ENCODE measurements at regions not wholly inside any gene's neighbourhood (a gene's known extent, or its start where the extent isn't known, plus 50 kb on each side); places are given as distances from the start of the nearest gene placed in this dataset.
"Not testable (repeated sequence)": the region's sequence is repeated elsewhere in the genome, so short reads cannot be mapped to it uniquely, and the experiment has no call there.

DNA sequence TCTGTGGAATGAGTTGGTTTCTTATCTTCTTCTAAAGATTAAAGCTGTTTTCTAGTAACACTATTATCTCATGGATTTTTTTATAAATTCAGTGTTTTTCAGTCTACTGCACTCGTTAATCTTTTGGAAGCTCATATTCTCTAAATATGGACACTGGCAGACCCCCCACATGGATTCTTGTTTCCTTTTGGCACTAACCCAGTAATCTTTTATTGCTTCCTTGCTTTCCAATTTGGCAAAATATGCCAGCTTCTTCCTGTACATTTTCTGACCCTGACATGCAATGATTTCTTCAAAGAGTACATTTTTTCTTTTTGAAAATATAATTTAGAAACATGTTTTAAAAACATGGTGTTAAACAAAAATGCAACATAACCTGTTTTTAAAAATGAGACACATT lies 474.2 kb upstream of the FTMT start:
- no peak for DNase-seq

DNA sequence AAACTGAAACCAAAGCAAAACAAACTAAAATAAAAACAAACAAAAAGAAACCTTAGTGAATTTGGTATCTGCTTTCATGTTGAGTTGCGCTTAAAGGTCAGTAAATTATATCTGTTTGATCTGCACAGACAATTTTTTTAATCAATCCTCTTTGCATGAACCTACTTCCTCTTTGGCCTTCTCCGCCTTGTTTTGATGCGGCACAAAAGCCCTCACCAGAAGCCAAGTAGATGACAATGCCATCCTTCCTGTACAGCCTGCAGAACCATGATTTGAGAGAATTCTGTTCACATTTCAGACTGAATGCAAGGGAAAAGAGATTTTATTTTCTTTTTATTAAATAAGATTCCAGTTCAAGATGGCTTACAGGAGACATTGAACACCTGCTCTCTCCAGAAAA lies 473.6 kb upstream of the FTMT start:
- no peak for DNase-seq

DNA sequence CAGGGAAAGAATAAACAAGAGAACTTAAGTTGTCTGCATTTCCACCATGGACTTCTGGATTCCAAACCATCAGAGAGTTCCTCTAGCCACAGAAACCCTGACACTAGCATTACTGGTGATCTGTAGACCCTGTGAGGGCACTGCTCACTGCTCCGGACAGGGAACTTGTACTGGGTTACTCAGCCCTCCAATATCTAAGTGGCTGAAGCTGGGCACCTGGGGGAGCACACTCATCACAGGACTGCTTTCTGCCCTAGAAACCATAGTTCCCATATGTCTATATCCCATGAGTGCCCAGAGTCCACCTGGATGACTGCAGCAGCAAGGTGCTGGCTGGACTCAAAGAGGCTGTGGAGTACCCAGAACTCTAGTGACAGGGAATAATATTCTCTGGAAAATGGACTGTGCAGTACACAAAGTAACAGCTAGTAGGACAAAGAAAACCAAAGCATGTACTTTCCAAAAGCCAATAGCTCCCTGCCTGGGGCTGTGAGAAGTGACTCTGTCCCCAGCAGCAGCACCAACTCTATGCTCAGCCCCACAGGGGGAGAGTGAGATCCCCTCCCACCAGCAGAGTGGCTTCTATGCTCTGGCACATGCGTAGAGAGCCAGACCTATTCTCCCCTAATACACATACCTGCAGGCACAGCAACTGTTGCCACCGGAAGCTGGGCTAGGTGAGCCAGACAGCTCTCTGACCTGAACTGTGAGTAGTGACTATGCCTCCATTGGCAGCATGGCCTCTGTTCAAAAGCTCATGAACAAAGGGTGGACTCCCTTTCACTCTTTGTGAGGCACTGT lies 472.9 kb upstream of the FTMT start:
- no peak for DNase-seq

DNA sequence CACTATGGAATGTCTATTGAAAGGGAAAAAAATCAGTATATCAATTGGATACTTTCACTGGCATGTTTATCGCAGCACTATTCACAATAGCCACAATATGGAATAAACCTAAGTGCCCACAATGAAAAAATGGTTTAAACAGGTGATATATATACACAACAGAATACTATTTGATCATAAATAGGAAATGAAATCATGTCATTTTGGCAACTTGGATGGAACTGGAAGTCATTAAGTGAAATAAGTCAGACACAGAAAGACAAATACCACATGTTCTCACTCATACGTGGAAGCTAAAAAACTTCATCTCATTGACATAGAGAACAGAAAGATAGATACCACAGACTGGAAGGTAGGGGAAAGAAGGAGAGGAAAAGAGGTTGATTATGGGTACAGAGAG lies 471.6 kb upstream of the FTMT start:
- DNase-seq = no peak

DNA sequence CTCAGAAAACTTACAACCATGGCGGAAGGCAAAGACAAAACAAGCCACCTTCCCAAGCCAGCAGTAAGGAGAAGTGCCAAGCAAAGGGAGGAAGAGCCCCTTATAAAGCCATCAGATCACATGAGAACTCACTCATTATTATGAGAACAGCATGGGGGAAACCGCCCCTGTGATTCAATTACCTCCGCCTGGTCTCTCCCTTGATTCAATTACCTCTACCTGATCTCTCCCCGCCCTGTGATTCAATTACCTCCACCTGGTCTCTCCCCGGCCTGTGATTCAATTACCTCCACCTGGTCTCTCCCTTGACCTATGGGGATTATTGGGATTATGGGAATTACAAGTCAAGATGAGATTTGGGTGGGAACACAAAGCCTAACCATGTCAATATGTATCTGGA lies 467.3 kb upstream of the FTMT start:
- no peak for DNase-seq

DNA sequence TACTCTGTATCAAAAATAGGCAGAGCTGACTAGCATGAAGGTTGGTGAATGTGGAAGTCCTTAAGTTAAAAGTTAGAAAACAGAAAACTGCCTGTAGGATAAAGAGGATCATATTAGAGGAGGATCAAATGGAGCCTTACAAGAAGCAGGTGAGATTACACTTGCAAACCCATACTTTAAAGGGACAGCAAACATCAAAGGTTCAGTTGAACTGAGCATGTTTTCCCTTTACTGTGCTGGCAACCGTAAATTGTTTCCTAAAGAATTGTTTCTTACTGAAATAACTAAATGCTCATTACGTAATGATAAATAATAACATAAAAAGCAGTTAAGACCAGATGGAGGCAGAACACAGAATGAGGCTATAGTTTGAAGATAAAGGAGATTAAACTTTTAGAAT lies 465.3 kb upstream of the FTMT start:
- DNase-seq = no peak

DNA sequence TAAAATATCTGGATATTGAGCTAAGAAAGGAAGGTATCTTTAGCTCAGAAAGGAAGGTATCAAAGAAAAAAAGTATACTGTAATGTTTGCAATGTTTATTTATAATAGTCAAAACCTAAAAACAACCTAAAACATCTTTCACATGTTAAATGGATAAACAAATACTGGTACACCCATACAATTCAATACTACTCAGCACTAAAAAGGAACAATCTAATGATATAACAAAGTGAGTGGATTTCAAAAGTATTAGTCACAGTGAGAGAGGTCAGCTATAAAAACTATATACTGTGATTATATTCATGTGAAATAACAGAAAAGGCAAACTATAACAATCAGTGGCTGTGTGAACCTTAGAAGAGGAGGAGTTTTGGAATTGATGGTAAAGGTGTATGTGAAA lies 455.0 kb upstream of the FTMT start:
- no peak for DNase-seq

DNA sequence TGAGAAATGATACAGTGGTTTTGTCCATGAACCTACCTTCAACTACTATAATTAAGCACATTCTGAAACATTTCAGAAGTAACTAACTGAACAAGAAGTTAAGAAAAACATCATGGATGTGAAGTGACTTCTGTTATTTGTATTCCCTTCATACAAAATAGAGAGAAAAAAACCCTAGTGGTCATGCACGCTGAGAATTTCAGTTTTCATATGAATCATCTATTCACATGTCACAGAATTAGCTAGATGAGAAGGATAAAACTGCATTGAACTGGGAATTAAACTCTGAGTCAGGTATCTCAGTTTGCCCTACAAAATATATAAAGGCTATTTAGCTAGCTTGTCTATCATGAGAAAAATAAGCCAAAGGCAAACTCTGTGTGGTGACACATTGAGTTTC lies 451.8 kb upstream of the FTMT start:
- DNase-seq = no peak

DNA sequence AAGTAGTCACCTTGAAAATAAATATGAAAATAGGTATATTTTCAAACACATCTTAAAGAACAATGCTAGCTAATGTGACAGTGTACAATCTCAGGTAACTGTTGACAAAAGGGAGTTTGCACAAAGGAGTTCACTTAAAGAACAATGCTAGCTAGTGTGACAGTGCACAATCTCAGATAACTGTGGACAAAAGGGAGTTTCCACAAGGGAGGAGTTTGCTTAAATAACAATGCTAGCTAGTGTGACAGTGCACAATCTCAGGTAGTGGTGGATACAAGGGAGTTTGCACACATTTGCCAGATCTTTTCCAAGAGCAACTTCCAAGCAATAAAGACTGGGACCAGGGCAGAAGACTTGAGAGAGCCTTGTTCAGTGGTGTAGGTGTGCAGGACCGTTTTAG lies 442.9 kb upstream of the FTMT start:
- DNase-seq = no peak

DNA sequence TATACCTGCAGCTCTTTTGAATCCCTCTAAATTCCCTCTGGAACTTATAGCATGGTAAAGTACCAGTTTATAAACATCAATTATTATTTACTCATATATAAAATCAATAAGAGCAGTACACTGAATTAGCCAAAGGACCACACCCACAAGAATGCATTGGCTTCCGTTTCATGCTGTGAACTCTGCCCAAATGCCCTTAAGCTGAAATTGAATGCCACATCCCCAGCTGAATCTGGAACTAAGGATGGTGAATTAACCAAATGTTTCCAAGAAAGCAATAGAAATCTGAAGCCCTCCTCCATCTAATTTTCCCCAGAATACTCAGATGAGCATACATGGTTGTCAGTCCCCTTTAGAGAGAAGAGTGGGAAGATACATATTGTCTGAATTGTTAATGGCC lies 436.4 kb upstream of the FTMT start:
- DNase-seq = no peak

DNA sequence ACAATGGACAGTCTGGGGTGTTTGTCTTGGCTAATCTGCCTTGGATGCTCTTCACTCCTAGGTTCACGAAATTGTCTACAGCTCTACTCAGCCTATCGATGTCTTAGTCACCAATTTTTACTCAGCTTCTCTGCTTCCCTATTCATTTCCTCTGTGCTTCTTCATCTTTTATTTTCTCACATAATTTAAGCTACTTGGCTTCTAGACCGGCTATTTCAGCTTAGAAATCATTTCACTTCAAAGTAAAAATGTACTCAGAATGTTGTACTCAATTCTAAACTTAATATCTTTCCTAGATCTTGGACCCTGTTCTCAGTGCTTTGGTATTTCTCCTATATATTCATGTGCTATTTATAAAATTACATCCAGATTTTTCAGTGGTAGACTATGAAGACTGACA lies 430.0 kb upstream of the FTMT start:
- no peak for DNase-seq

DNA sequence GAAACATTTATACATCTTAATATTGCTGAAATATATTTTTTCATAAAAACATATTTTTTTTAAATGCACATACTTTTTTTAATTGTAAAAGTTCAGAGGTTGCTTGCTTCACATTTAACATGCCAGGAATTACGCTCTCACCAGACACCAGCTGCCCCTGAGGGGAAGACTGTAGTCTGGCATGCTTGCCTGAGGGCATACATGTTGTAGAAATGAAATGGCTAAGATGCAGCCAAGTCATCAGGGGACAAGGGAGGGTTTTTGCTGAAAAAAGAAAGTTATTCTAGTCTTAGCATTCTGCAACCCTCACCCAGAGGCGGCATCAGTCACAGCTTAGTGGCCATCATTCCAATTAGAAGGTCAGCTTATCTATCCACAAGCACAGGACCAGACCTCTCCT lies 426.7 kb upstream of the FTMT start:
- DNase-seq = no peak

DNA sequence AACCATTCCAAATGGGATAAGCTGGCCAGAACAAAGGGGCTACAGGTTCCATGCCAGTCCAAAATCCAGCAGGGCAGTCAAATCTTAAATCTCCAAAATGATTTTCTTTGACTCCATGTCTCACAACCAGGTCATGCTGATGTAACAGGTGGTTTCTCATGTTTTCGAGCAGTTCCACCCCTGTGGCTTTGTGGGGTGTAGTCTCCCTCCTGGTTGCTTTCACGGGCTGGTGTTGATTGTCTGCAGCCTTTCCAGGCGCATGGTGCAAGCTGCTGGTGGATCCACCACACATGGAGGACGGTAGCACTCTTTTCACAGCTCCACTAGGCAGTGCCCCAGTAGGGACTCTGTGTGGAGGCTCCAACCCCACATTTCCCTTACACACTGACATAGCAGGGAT lies 425.5 kb upstream of the FTMT start:
- DNase-seq = no peak

DNA sequence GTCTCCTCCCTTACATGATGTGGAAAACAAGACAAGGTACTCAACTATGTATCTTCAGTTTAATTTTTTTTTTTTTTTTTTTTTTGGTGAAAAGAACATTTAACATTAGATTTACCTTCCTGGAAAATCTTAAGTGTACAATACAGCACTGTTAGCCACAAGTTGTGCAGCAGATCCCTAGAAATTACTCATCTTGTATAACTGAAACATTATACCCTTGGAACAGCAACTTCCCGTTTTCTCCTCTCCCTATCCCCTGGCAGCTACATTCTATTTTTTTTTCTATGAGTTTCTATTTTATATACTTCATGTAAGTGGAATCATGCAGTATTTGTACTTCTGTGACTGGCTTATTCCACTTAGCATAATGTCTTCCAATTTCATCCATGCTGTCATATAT lies 421.9 kb upstream of the FTMT start:
- no peak for DNase-seq

DNA sequence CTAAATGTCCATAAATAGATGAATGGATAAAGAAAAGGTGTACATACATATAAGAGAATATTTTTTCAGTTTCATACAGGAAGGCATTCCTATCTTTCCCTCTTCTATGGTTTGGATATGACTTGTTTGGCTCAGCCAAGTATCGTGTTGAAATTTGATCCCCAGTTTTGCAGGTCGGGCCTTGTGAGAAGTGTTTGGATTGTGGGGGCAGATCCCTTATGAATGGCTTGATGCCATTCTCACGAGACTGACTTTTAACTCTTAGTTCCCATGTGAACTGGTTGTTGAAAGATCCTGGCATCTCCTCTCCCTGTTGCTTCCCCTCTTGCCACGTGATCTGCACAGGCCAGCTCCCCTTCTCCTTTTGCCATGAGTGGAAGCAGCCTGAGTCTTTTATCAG lies 421.1 kb upstream of the FTMT start:
- DNase-seq = no peak

DNA sequence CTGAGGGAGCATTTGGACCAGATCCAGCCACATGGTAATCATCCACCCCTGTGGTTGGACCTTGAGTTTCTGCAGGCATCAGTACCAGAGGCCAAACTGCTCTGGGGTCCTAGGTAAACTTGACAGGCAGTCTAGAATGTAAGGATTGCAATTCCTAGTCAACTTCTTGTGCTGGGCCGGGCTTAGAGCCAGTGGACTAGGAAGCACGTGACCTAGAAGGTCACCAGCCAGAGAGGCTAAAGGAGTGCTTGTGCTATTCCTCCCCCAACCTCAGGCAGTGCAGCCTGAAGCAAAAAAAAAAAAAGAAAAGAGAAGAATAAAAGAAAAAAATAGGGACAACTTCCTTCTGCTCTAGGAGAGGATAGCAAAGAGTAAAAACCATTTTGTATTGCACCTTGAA lies 406.2 kb upstream of the FTMT start:
- DNase-seq = no peak

DNA sequence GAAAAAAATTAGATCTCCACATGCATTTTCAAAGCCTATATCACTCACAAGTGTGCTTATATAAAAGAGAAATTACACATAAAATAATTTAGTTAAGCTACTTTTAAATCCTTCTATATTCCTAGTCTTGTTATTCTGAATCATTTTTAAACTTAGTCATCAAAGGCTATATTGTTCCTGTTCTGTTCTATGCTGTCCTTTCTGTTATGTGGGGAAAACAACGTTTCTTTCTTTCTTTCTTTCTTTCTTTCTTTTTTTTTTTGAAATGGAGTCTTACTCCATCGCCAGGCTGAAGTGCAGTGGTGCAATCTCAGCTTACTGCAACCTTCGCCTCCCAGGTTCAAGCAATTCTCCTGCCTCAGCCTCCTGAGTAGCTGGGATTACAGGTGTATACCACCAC lies 389.2 kb upstream of the FTMT start:
- DNase-seq = no peak

DNA sequence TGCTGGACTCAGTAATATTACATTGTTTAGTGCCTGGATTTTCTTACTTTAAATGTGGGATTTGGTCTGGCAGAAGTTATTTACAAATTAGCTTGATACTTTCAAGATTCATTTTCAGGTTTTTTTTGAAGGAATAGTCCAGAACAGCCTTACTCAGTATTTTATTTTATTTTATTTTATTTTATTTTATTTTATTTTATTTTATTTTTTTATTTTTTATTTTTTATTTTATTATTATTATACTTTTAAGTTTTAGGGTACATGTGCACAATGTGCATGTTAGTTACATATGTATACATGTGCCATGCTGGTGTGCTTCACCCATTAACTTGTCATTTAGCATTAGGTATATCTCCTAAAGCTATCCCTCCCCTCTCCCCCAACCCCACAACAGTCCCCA lies 380.5 kb upstream of the FTMT start:
- not testable (repeated sequence) for DNase-seq

DNA sequence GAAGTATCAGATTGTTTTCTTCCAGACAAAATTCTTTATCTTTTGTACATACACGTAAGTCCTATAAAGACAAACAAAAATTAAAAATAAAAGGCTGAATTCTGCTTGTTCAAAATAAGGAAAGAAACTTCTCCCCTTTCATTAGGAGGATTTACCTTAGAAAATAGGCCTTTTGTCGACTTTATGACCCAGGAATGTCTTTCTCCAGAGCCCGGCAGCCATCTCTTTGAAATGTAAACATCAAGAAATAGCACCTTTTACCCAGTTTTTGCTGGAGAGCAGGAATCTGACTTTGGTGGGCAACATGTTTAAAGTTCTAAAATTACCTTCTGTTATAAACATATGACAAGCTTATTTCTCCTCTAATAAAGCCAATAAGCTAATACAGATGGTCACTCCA lies 373.0 kb upstream of the FTMT start:
- DNase-seq = no peak

DNA sequence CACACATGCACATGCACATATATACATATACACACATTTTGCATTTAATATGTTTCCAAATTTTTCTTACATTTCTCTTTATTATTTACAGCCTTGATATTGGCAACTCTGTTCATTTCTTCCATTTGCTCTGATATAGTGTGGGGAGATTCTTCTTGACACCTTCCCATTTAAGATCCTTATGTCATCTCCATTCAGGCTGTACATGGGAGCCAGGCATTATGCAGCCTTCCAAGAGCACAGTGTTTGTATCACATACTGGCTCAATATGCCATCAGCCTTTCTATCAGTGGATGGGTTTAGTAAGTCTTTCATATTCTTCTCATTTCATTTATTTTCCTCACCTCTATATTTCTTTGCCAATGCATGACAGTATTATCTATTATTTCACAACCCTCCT lies 372.3 kb upstream of the FTMT start:
- DNase-seq = no peak

DNA sequence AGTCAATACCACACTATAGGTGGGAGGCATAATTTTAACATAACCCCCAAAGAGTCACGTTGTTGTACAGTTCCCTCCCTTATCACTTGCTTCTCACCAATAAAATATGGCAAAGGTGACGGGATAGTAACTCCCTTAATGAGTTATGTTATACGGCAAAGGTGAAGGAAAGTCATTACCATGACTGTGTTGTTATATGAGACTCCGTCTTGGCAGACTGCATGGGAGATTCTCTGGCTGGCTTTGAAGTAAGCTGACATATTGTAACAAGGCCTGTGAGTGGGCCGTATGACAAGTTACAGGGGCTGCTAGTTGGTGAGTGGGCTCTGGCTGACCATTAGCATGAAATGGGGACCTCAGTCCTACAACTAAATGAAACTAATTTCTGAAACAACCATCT lies 366.4 kb upstream of the FTMT start:
- DNase-seq = no peak

DNA sequence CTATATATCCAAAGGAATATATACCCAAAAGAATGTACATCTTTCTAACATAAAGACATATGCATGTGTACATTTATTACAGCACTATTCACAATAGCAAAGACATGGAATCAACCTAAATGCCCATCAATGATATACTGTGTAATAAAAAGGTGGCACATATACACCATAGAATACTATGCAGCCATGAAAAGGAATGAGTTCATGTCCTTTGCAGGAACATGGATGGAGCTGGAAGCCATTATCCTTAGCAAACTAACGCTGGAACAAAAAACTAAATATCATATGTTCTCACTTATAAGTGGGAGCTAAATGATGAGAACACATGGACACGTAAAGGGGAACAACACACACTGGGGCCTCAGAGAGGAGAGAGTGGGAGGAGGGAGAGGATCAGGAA lies 365.7 kb upstream of the FTMT start:
- DNase-seq = not testable (repeated sequence)

DNA sequence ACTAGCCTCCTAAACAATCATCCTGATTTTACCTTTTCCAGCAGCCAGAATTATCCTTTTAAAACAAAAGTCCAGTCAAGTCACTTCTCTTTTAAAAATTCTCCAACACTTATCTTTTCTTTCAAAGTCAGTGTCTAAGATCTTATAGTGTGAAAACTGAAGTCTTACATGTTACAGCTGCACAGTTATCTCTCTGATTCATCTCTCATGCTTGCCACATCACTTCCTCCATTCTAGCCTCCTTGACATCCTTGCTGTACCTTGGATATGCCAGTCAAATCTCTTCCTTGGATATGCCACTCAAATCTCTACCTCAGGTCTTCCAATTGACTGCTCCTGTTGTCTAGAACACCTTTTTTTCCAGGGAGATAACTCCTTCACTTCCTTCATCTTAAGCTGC lies 361.7 kb upstream of the FTMT start:
- no peak for DNase-seq

DNA sequence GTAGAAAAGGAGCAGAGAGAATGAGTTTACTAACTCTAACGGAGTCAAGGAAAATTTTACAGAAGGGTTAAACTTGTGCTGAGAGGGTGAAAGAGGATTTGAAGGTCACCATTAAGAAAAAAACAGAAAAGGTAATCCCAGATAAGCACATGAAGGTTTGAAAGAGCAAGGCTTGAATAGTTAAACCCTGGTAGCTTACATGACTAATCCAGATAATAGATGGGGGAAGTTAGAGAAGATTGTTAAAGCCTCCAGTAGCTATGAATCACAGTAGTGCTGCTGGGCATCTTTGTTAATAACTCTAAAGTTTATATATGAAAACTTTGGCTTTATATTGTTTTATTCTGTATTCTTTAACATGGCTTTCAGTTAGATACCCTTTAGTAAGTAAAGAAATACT lies 354.5 kb upstream of the FTMT start:
- no peak for DNase-seq

DNA sequence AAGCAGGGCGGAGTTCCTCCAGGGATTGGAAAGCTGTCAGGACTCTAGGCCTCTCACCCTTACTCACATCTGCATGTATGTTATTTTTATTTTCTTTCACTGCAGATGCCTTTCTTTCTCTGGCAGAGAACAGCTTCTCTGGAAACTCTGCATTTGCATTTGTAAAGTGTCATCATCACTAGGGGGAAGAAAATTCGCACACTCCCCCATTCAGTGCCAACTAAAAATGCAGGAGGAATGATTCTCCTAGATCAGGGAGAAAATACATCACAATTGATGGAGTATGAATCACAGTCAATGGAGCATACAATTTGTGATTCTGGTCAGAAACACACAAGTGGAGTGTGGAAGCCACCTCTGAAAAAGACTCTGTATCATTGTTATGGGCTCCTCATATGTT lies 351.4 kb upstream of the FTMT start:
- no peak for DNase-seq
